ENCODE measurements at regions not wholly inside any gene's neighbourhood (a gene's known extent, or its start where the extent isn't known, plus 50 kb on each side); places are given as distances from the start of the nearest gene placed in this dataset.

DNA sequence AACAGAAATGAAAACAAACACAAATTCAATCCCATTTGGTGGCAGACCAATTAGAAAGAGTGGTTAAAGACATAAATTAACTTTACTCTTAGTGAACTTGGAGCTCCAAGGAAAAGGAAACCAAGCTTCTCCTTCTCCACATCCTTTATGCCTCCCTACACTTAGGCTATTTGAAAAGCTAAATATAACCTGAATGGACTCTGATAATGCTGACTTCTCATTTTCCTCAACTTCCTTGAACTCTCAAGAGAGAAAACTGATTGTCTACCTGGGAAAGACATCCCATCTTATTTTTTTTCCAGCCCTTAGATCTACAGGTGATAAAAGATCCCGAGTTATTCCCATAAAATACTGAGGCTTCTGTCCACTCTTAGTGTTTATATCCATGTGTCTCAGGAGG, 178.4 kb upstream of the SPAG17 start:
- no peak overlapping the region for H3K4me3 Mint-ChIP-seq
- no peaks in the 10 kb centered on the region for H3K4me1 Mint-ChIP-seq (ENCODE audit: low read depth)
- DNase-seq (no peak), ATAC-seq (no peak)
- H3K27me3 Mint-ChIP-seq (ENCODE audit: low read depth): no peaks in the 10 kb centered on the region
- H3K9me3 Mint-ChIP-seq: peaks cover 44% of the 10 kb centered on the region
- no peaks in the 10 kb centered on the region for H3K36me3 Mint-ChIP-seq (ENCODE audit: insufficient read depth)

DNA sequence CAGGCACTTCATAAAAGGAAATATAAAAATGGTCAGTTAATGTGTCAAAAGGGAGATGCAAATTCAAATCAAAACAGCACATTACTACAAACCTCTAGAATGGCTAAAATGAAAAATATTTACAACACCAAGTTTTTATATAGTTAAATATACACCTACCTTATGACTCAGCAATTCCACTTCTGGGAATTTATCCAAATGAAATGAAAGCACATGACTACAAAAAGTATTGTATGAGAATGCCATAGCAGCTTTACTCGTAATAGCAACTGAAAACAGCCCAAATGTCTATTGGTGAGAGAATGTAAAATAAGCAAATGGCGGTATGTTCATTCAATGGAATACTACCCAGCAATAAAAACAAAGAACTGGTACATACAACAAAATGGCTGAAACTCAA, 175.8 kb upstream of the SPAG17 start:
- DNase-seq (no peak), ATAC-seq (no peak)
- Mint-ChIP-seq H3K9me3 (peaks cover 39% of the 10 kb centered on the region), H3K4me1 (ENCODE audit: low read depth) (no peaks in the 10 kb centered on the region), H3K27me3 (ENCODE audit: low read depth) (no peaks in the 10 kb centered on the region), H3K4me3 (no peak overlapping the region), H3K36me3 (ENCODE audit: insufficient read depth) (no peaks in the 10 kb centered on the region)

DNA sequence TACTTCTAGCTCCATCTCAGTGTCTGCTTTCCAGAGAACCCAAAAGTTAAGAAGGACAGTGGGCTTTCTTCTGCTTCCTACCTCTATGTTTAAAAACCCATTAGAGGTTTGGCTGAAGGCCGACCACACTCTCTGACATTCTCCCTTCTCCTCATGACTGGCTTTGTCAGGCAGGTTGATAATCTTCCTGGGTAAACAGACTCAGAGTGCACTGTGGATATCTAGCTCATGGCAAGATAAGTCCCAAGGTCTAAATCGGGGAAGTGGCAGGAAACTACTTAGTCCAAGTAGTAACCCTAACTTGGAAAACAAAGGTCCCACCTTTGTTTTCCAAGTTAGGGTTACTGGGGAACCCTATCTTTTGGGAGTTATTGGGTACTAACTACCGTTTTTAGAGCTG, 161.9 kb upstream of the SPAG17 start:
- no peak overlapping the region for H3K4me3 Mint-ChIP-seq

DNA sequence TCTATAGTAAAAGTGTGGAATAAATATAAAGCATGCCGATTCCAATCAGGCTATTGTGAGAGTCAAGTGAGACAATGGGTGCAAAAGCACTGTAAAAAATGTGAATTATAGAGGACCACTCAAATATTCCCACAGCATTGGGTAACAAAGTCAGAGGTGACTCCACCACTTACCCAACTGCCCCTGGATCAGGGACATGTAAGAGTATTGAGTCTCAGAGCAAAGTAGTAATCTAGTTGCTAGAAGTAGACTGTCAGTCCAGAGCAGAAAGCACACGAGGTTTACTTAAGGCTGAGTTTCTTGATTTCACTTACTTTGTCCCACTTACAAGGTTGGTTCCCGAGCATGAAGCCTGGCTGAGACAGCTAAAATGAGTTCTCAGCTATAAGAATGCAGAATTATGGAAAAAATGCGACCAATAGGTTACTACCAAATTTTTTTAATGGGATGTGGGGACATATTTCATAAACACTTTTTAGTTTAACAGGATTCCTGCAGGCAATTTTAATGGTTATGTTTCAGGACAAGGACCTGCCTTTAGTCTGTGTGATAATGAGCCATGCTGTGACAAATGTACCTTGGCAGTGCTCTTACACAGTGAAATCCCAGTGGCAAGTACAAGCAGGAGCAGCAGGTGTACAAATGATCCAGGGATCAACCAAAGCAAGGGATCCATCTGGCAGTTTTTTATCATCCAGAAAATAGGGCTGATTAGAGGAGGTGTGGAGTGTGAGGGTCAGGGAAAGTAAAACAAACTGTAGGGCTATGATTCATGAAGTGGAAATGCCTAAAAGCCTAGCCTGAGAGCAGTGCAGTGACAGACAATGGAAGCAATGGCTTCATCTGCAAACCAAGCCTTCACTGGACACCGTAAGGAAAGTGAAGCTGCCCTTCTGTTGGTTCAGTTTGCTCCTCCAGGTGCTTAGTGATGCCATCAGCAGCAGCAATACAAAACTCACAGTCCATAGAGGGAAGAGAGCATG, 156.2 kb upstream of the SPAG17 start:
- H3K4me3 Mint-ChIP-seq: no peak overlapping the region
- no peaks in the 10 kb centered on the region for H3K36me3 Mint-ChIP-seq (ENCODE audit: insufficient read depth)
- DNase-seq (no peak), ATAC-seq (no peak)
- H3K9me3 Mint-ChIP-seq: no peaks in the 10 kb centered on the region
- no peaks in the 10 kb centered on the region for H3K27me3 Mint-ChIP-seq (ENCODE audit: low read depth)
- H3K4me1 Mint-ChIP-seq (ENCODE audit: low read depth): no peaks in the 10 kb centered on the region

More for the DNA sequence above, 161.9 kb upstream of the SPAG17 start:
- ATAC-seq (no peak), DNase-seq (no peak)
- Mint-ChIP-seq H3K9me3 (peaks cover 11% of the 10 kb centered on the region), H3K4me1 (ENCODE audit: low read depth) (no peaks in the 10 kb centered on the region), H3K36me3 (ENCODE audit: insufficient read depth) (no peaks in the 10 kb centered on the region), H3K27me3 (ENCODE audit: low read depth) (no peaks in the 10 kb centered on the region)

DNA sequence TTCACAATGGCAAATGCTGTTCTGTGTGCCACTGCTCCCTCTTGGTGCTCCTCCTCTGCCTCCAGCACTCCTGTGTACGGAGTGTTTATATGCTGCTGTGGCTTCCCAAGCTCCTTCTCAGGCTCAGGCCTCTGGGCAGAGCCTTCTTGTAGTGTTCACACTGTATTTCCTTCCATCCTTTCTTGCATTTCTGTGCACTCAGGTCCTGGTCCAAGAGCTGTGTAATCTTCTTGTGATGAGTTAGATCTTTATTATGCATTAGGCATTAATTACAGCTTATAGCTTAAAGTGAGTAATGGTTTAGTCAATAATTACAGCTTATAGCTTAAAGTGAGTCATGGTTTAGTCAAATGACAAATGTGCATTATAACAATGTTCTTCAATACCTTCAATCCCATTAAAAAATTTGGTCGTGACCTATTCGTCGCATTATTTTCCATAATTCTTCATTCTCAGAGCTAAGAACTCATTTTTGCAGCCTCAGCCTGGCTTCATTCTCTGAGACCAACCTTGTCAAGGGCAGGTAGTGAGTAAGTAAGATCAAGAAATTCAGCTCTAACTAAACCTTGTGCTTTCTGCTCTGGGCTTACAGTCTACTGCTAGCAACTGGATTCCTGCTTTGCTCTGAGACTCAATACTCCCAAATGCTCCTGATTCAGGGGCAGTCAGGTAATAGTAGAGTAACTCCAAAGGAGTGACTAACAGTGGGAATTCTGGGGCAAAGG, 154.5 kb upstream of the SPAG17 start:
- DNase-seq: no peak
- no peaks in the 10 kb centered on the region for H3K9me3 Mint-ChIP-seq
- no peak overlapping the region for H3K4me3 Mint-ChIP-seq
- no peaks in the 10 kb centered on the region for H3K27me3 Mint-ChIP-seq (ENCODE audit: low read depth)
- no peak for ATAC-seq
- H3K36me3 Mint-ChIP-seq (ENCODE audit: insufficient read depth): no peaks in the 10 kb centered on the region
- no peaks in the 10 kb centered on the region for H3K4me1 Mint-ChIP-seq (ENCODE audit: low read depth)

DNA sequence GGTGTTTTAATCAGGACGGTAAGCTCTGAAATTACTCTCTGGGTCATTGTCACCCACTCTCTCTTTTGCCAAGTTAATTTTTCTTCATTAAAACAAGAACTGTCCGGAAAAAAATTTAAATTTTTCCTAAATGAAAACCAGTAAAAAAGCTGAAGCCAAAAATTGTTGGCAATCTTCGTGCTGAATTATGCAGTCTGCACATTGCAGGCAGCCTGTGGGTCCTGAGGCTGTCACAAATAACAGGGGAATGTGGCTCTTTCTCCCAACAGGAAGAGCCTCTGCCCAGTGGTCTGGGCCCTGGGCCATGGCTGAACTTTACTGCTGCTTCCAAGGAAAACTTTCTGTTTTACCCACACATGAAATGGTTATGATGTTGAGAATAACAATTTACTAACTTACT, 153.9 kb upstream of the SPAG17 start:
- H3K36me3 Mint-ChIP-seq (ENCODE audit: insufficient read depth): no peaks in the 10 kb centered on the region
- ATAC-seq (no peak), DNase-seq (no peak)
- H3K4me1 Mint-ChIP-seq (ENCODE audit: low read depth): no peaks in the 10 kb centered on the region
- no peaks in the 10 kb centered on the region for H3K9me3 Mint-ChIP-seq
- H3K4me3 Mint-ChIP-seq: no peak overlapping the region
- no peaks in the 10 kb centered on the region for H3K27me3 Mint-ChIP-seq (ENCODE audit: low read depth)

DNA sequence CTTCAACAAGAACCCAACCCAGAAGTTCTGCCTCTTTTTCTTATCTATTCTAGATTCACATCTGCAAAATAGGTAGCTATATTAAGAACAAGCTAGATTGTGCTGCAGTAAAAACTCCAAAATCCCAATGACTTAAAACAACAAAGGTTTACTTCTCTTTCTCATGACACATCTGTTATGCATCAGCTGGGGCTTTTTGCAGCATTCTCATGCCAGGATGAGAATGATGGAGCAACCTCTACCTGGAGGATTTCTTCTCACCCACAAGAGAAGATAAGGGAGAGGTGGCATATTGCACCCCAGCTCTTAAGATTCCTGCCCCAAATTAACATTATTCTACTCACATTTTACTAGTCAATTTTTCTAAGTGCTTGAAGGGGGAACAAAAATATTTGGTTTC, 152.3 kb upstream of the SPAG17 start:
- ATAC-seq (no peak), DNase-seq (no peak)
- Mint-ChIP-seq H3K27me3 (ENCODE audit: low read depth) (no peaks in the 10 kb centered on the region), H3K36me3 (ENCODE audit: insufficient read depth) (no peaks in the 10 kb centered on the region), H3K9me3 (peaks cover 2% of the 10 kb centered on the region), H3K4me3 (no peak overlapping the region), H3K4me1 (ENCODE audit: low read depth) (no peaks in the 10 kb centered on the region)

DNA sequence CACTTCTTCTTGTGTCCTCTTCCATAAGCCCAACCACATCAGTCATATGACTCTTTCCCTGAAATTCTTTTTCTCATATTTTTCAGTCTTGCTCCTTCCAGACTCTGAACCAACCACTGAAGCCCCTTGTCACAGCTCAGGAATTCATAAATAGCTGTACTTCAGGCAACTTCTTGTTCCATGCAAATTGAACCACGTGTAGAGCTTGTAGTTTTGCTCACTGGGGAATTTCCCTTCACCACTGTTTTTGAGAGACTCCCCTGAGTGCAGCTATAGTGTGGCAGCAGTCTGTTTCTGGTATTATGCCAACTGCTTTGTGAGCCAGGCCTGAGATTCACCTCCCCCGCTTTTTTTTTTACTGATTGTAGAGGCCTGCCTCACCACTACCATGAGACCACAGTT, 150.3 kb upstream of the SPAG17 start:
- Mint-ChIP-seq H3K4me1 (ENCODE audit: low read depth) (no peaks in the 10 kb centered on the region), H3K27me3 (ENCODE audit: low read depth) (no peaks in the 10 kb centered on the region), H3K36me3 (ENCODE audit: insufficient read depth) (no peaks in the 10 kb centered on the region), H3K4me3 (no peak overlapping the region), H3K9me3 (peaks cover 2% of the 10 kb centered on the region)
- ATAC-seq: no peak
- no peak for DNase-seq

DNA sequence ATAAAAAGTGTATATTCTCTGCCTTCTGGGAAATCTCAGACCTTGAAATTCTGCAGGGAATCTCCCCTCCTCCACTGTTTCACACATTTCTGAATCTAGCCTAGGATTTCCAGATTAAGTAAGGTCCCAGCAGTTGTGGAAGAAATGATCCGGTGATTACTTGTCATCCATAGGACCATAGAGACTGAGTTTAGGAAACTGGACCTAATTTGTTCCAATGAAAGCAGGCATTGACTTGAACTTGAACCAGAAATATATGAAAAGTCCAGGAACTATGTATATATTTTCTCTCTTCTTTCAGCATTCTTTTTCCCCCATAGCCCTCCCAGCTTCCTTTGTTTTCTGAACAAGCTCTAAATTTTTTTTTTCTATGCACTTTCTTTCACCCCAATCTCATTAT, 149.5 kb upstream of the SPAG17 start:
- no peaks in the 10 kb centered on the region for H3K27me3 Mint-ChIP-seq (ENCODE audit: low read depth)
- ATAC-seq (no peak), DNase-seq (no peak)
- H3K9me3 Mint-ChIP-seq: peaks cover 2% of the 10 kb centered on the region
- H3K4me1 Mint-ChIP-seq (ENCODE audit: low read depth): no peaks in the 10 kb centered on the region
- no peaks in the 10 kb centered on the region for H3K36me3 Mint-ChIP-seq (ENCODE audit: insufficient read depth)
- H3K4me3 Mint-ChIP-seq: no peak overlapping the region

DNA sequence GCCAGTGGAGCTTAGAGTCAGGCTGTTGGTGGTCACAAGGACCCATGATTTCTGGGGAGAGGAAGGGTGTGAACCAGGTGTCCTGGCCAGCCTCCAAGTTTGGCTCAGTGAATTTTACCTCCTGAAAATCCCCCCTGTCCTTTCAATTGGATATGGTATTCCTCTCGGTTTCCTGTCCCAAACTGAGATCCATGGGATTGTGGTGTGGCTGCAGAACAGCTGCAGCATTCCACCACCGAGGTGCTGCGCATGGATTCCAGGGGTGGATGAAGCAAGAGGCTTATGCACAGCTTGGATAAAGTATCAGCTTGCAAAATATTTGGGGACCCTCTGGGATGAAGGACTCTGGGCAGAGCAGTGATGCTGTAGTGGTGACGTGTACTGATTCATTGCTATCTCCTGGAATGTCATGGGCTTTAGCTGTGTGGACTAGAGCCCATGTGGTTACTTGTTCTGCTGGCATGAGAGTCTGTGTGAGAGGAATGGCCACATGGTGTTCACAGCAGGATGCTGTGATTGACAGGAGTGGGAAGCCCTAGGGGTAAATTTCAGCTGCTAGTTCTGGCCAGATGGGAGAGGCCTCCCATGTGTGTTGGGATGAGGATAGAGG, 148.7 kb upstream of the SPAG17 start:
- Mint-ChIP-seq H3K9me3 (peaks cover 2% of the 10 kb centered on the region), H3K4me1 (ENCODE audit: low read depth) (no peaks in the 10 kb centered on the region), H3K36me3 (ENCODE audit: insufficient read depth) (no peaks in the 10 kb centered on the region), H3K4me3 (no peak overlapping the region), H3K27me3 (ENCODE audit: low read depth) (no peaks in the 10 kb centered on the region)
- ATAC-seq (no peak), DNase-seq (no peak)

DNA sequence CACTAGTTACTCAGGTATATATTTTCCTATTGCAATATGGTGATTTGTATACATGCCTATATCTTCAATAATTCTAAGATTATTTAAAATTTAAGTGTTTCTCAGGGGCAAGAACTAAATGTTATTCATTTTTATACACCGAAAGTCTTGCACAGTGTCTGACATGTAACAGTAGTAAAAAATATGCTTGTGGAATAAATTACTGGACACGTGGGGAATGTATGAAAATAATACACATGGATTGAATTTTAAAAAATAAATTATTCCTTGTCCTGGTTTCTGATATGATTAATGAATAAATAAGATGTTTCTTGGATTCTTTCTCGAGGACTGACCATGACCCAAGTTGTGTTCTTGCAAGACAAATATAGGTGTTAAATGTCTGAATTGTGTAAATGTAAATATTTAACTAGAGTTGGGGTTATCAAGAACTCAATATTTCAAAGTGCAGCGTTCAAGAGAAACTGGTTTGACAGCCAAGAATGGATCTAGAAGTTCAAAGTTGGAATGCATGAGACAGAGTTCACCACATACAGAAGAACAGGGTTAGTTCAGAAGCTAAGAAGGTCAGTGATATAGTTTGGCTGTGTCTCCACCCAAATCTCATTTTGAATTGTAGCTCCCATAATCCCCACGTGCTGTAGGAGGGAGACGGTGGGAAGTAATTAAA, 142.1 kb upstream of the SPAG17 start:
- Mint-ChIP-seq H3K36me3 (ENCODE audit: insufficient read depth) (no peaks in the 10 kb centered on the region), H3K27me3 (ENCODE audit: low read depth) (no peaks in the 10 kb centered on the region)

DNA sequence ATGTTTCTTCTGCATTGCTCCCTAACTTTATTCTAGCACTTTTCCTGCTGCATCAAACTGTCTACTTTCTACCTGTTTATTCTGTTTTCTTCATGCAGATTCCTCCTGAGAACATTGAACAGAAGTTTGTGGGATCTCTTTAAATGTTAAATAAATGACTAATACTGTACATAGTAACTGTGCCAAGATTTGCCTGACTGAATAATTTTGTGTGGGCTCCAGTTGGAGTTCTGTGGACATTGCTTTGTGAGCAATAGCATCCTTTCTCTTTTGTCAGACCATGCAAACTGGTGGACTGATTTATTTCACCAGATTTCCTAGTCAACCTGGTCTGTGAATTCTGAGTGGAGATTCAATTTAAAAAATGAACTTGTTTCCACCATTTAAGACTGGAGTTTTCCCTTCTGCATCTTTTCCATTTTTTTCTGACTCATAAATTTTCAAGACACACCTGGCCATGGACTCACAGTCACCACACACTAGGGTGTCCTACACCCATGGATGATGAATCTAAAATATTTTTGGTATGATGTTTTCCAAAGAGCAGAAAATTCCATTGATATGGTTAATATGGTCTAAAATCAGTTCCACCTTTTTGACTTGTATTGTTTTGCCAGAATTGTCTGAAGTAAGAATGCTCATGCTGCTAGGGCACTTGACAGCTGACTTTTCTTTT, 140.7 kb upstream of the SPAG17 start:
- Mint-ChIP-seq H3K27me3 (ENCODE audit: low read depth) (no peaks in the 10 kb centered on the region), H3K4me1 (ENCODE audit: low read depth) (no peaks in the 10 kb centered on the region), H3K9me3 (no peaks in the 10 kb centered on the region), H3K36me3 (ENCODE audit: insufficient read depth) (no peaks in the 10 kb centered on the region), H3K4me3 (no peak overlapping the region)
- DNase-seq (no peak), ATAC-seq (no peak)

More for the DNA sequence above, 142.1 kb upstream of the SPAG17 start:
- H3K4me3 Mint-ChIP-seq: no peak overlapping the region
- no peak for ATAC-seq
- no peaks in the 10 kb centered on the region for H3K9me3 Mint-ChIP-seq
- H3K4me1 Mint-ChIP-seq (ENCODE audit: low read depth): no peaks in the 10 kb centered on the region
- no peak for DNase-seq

DNA sequence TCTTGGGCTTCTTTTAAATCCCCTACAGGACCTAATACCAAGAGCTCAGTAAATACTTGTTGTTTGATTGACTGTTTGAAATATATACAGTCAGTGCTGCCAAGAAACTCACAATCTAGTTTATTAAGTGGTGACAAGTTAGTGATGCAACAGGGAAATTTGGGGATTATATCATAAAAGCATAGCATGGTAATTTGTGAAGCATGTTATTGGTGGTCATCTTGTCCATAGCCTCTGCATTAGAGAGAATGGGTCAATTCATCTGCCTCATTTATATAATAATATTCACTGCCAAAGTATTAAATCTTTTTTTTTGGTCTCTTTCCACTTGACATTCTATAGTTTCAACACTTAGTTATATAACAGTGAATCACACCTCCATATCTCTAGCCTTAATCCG, 138.2 kb upstream of the SPAG17 start:
- H3K4me1 Mint-ChIP-seq (ENCODE audit: low read depth): no peaks in the 10 kb centered on the region
- H3K9me3 Mint-ChIP-seq: peaks cover 5% of the 10 kb centered on the region
- DNase-seq (no peak), ATAC-seq (no peak)
- no peak overlapping the region for H3K4me3 Mint-ChIP-seq
- no peaks in the 10 kb centered on the region for H3K27me3 Mint-ChIP-seq (ENCODE audit: low read depth)
- H3K36me3 Mint-ChIP-seq (ENCODE audit: insufficient read depth): no peaks in the 10 kb centered on the region

DNA sequence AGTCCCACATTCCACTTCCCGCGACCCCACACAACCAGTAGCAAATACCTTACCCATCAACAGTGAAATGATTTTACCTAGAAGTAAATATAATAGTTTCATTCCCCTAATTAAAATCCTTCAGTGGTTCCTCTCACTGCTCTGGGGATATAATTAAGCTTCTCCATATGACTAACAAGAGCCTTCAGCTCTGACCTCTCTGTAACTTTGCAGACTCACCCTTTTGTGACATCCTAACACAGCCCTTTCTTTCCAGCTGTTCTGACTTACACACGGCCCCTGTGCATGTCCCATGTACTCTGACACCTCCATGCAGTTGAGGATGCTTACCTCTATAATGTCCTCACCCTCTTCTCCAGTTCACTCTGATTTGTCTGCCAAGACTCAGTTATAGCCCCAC, 137.3 kb upstream of the SPAG17 start:
- Mint-ChIP-seq H3K4me1 (ENCODE audit: low read depth) (no peaks in the 10 kb centered on the region), H3K27me3 (ENCODE audit: low read depth) (no peaks in the 10 kb centered on the region), H3K4me3 (no peak overlapping the region), H3K36me3 (ENCODE audit: insufficient read depth) (no peaks in the 10 kb centered on the region), H3K9me3 (peaks cover 5% of the 10 kb centered on the region)
- no peak for ATAC-seq
- DNase-seq: no peak
